ENCODE measurements at regions not wholly inside any gene's neighbourhood (a gene's known extent, or its start where the extent isn't known, plus 50 kb on each side); places are given as distances from the start of the nearest gene placed in this dataset.
A peak's percentile ranks its signal among the peaks of the same experiment; 100 is the strongest.

DNA sequence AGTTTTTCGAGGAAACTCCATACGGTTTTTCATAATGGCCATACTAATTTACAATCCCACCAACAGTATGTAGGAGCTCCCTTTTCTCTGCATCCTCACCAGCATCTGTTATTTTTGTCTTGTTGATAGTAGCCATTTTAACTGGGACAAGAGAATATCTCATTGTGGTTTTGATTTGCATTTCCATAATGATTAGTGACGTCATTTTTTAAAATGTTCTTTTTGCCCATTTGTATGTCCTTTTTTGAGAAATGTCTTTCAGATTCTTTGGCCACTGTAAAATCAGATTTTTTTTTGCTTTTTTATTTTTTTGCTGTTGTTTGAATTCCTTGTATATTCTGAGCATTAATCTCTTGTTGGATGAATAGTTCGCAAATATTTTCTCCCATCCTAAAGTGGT is 243.9 kb downstream of the TRIML1 start:
- TF ChIP-seq TAF1 (IDR thresholded peaks at IDR 0.05; ENCODE audit: borderline replicate concordance, insufficient read depth, low read length) (no peak), FOXP2 (optimal IDR thresholded peaks at IDR 0.05; ENCODE audit: borderline replicate concordance, extremely low read depth, extremely low read length, insufficient read depth) (no peak)

DNA sequence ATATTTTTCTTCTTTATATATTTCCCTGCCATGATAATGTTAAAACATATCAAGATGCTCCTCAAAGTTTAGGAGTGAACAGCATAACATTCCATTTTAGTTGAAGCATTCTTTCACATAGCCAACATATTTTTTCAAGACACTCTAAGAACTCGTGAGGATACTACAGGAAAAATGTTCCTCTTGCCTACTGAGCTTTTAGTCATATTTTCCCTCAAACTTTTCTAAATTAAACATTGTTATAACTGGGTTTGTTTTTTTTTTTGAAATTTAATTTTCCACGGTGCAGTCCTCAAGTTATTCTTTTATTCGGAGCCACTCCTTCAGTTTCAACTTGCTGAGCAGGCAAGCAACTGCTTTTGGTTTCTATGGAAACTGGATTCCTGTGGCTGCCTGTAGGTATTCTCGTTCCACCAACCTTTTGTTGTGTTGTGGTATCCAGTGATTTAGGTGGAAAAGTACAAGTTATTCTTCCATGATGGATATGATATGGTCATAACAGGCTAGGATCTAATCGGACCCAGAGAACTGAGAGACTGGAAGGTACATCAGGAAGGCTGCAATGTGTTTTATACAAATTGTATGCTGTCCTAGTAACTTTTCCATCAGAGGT is 248.0 kb downstream of the TRIML1 start:
- TF ChIP-seq, protein P1, sequence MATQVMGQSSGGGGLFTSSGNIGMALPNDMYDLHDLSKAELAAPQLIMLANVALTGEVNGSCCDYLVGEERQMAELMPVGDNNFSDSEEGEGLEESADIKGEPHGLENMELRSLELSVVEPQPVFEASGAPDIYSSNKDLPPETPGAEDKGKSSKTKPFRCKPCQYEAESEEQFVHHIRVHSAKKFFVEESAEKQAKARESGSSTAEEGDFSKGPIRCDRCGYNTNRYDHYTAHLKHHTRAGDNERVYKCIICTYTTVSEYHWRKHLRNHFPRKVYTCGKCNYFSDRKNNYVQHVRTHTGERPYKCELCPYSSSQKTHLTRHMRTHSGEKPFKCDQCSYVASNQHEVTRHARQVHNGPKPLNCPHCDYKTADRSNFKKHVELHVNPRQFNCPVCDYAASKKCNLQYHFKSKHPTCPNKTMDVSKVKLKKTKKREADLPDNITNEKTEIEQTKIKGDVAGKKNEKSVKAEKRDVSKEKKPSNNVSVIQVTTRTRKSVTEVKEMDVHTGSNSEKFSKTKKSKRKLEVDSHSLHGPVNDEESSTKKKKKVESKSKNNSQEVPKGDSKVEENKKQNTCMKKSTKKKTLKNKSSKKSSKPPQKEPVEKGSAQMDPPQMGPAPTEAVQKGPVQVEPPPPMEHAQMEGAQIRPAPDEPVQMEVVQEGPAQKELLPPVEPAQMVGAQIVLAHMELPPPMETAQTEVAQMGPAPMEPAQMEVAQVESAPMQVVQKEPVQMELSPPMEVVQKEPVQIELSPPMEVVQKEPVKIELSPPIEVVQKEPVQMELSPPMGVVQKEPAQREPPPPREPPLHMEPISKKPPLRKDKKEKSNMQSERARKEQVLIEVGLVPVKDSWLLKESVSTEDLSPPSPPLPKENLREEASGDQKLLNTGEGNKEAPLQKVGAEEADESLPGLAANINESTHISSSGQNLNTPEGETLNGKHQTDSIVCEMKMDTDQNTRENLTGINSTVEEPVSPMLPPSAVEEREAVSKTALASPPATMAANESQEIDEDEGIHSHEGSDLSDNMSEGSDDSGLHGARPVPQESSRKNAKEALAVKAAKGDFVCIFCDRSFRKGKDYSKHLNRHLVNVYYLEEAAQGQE (IDR thresholded peaks at IDR 0.05; ENCODE audit: insufficient read depth in 1 of 2, low read depth in 2 of 2, low read length in 2 of 2): no peak
- no peak for TF ChIP-seq SIN3A (IDR thresholded peaks at IDR 0.05; ENCODE audit: borderline replicate concordance, insufficient read depth, low read length)
- TF ChIP-seq POLR2AphosphoS5 (IDR thresholded peaks at IDR 0.05; ENCODE audit: low read depth, low read length): no peak
- no peak for TF ChIP-seq FOXP2 (optimal IDR thresholded peaks at IDR 0.05; ENCODE audit: borderline replicate concordance, extremely low read depth, extremely low read length, insufficient read depth)
- TF ChIP-seq TAF1 (IDR thresholded peaks at IDR 0.05; ENCODE audit: borderline replicate concordance, insufficient read depth, low read length): no peak

- TF ChIP-seq SIN3A (IDR thresholded peaks at IDR 0.05; ENCODE audit: borderline replicate concordance, insufficient read depth, low read length): no peak
- TF ChIP-seq FOXP2 (optimal IDR thresholded peaks at IDR 0.05; ENCODE audit: borderline replicate concordance, extremely low read depth, extremely low read length, insufficient read depth): no peak
- TF ChIP-seq TAF1 (IDR thresholded peaks at IDR 0.05; ENCODE audit: borderline replicate concordance, insufficient read depth, low read length): no peak
- no peak for TF ChIP-seq POLR2AphosphoS5 (IDR thresholded peaks at IDR 0.05; ENCODE audit: low read depth, low read length)
- TF ChIP-seq, protein P1 (IDR thresholded peaks at IDR 0.05; ENCODE audit: insufficient read depth in 1 of 2, low read depth in 2 of 2, low read length in 2 of 2): no peak
These were observed 256.8 kb downstream of the TRIML1 start for GRCh38 chr4:188396037-188396436.

GRCh38 chr4:188399834-188400233 is 260.6 kb downstream of the TRIML1 start:
- TF ChIP-seq, protein P1 (IDR thresholded peaks at IDR 0.05; ENCODE audit: insufficient read depth in 1 of 2, low read depth in 2 of 2, low read length in 2 of 2): no peak
- TF ChIP-seq SIN3A (IDR thresholded peaks at IDR 0.05; ENCODE audit: borderline replicate concordance, insufficient read depth, low read length) (no peak), TAF1 (IDR thresholded peaks at IDR 0.05; ENCODE audit: borderline replicate concordance, insufficient read depth, low read length) (no peak), POLR2AphosphoS5 (IDR thresholded peaks at IDR 0.05; ENCODE audit: low read depth, low read length) (no peak), FOXP2 (optimal IDR thresholded peaks at IDR 0.05; ENCODE audit: borderline replicate concordance, extremely low read depth, extremely low read length, insufficient read depth) (no peak)

DNA sequence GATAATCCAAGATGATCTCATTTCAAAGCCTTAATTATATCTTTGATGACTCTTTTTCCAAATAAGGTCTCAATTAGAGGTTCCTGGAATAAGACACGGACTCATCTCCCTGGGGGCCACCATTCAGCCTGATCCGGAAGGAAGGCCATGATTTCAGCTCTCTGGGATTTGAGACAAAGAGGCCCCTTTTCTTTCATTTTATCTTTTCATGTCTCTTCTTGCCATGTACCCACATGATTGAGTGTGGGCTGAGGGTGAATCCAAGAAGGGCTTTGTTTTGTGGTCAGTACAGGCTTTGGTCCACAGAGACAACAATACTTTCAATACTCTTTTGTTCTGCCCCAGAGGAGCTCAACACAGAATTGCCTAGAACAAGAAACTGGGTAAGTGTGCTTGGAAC is 261.2 kb downstream of the TRIML1 start:
- TF ChIP-seq TAF1 (IDR thresholded peaks at IDR 0.05; ENCODE audit: borderline replicate concordance, insufficient read depth, low read length): no peak
- TF ChIP-seq, protein P1 (IDR thresholded peaks at IDR 0.05; ENCODE audit: insufficient read depth in 1 of 2, low read depth in 2 of 2, low read length in 2 of 2): peak in 1 of 2 experiments; percentile 30; a peak in 1 of 4 replicates
- peak; percentile 45; the same call in 1 of the 2 replicates for TF ChIP-seq POLR2AphosphoS5 (IDR thresholded peaks at IDR 0.05; ENCODE audit: low read depth, low read length)
